ENCODE measurements at regions not wholly inside any gene's neighbourhood (a gene's known extent, or its start where the extent isn't known, plus 50 kb on each side); places are given as distances from the start of the nearest gene placed in this dataset.

DNA sequence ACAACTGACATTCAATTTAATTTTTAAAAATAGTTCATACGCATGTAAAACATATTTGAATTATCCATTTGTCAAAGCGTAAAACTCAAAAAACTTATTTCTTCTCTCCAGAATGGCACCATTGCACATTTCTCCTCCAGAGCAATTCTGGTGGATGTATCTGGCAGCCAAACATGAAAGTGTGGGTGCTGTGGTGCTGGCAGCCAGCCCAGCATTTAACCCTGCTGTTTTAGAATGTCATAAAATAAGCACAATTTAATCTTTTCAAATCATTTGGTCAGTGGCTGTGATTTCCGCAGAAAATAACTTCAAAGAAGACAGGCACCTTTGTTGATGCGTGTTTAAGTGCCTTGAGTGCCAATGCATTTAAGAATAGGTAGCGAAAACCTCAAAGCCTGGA lies 302.7 kb upstream of the MEOX2 start:
- no peak for DNase-seq

DNA sequence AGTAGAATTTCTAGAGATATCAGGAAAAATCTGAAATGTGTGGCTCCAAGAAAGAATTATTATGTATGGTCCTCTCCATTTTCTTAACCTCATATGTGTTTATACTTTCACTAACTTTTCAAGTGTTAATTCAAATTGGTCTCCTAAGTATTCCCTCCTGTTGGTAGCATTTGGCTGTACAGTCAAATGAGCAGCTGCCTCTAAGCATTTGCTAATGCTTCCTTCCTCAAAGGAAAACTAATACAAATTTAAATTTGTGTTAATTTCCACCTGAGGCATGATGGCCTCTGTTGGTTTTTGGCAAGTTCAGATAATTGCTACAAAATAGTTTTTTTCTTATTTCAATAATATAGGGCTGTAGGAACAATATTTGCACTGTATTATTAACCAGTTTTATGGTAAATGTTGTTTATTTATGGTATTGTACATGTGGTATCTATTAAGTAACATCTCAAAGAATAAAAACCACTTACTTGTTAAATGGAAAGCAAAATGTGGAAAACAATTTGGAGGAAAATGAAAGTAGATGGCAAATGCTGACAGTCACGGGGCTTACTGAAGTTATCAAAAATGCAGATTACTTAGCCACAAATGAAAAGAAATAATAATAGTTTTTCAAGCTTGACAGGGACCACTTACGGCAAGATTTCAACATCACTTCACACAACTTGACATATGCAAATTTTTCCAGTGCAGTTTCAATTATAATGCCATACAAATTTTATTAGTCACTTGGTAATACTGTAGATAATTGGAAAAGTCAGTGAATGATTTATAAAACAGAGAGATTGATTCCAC lies 299.3 kb upstream of the MEOX2 start:
- no peak for DNase-seq

DNA sequence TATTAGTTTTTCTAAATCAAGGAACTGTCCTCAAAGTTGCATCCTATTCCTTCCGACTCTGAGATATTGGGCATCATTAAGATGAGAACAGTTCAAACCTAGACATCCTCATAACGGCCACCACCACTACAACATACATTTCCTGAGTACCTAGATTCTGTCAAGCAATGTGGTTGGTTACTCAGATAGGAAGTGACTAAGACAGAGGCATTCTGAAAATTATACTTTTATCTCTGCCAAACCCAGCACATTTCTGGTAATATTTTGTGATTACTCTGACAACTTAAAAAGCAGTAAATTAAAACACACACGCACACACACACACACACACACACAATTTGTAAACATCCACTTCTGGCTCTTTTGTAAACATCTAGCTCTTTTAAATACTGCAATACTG lies 291.2 kb upstream of the MEOX2 start:
- no peak for DNase-seq

DNA sequence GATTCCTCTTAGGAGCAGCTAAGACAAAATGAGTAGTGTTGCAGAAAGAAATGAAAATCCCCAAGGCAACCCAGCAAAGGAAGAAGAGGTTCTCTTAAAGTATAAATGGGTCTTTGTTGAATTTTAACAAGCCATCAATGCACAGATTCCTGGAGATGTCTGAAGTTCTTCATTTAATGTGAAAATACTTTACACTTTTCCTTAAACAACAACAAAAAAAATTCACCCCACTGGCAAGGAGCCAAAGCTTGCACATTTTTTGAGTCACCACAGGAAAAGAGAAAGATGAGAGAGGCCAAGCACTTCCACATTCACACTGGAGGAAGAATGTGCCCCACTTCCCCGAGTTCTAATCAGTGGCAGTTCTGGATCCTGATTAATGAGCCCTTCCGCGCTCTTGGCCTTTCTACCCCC lies 286.4 kb upstream of the MEOX2 start:
- DNase-seq, result peak in 1 of 2 donors; percentile 11

DNA sequence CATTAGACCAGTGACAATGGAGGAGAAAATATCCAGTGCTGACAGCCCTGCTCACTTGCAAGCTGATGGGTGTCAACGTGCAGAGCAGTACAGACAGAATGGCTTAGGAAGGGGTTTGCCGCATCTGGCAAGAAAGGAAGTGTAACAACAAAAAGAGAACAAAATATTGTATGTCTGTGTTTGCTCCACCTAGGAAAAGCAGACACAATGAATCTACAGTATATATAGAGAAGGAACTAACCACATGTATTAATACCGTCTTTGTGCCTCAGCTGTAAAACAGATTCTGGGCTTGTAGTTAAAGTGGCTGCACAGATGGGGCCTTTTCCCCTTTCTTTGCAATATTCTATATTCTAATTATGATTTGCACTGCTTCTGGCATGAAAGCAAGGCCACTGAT lies 281.1 kb upstream of the MEOX2 start:
- no peak for DNase-seq

DNA sequence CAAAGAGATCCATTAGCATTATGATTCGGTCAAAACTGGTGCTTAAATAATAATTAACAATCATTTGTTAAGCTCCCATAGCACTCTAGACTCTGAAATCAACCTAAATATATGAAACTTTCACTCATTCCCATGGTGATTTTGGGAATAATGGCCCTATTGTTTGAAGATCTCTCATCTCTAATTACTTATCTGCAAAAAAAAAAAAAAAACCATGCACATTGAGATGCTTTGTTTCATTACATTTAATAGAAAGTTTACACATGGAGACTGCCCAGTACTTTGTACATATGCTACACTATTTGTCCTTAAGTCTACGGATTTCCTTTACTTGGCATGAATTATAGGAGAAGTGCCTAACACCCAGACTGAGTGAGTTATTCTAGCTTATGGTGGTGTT lies 280.6 kb upstream of the MEOX2 start:
- DNase-seq, result no peak

DNA sequence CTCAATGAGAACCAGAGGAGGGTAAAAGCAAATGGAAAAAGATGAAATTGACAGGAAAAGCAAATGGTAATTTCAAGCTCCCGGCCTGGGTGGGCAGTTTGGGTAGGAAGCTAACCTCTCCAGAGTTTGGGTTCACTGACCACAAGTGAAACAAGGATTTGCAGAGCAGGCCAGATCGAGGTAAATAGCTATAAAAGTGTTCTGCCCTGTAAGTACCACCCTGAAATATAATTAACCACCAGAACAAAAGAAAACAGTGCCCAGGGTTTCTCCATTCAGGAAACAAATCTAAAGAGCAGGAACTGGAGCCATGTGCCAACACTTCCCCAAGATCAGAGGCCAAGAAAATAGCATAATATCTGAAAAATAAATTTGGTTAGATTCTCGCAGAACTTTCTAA lies 276.7 kb upstream of the MEOX2 start:
- DNase-seq, result no peak

DNA sequence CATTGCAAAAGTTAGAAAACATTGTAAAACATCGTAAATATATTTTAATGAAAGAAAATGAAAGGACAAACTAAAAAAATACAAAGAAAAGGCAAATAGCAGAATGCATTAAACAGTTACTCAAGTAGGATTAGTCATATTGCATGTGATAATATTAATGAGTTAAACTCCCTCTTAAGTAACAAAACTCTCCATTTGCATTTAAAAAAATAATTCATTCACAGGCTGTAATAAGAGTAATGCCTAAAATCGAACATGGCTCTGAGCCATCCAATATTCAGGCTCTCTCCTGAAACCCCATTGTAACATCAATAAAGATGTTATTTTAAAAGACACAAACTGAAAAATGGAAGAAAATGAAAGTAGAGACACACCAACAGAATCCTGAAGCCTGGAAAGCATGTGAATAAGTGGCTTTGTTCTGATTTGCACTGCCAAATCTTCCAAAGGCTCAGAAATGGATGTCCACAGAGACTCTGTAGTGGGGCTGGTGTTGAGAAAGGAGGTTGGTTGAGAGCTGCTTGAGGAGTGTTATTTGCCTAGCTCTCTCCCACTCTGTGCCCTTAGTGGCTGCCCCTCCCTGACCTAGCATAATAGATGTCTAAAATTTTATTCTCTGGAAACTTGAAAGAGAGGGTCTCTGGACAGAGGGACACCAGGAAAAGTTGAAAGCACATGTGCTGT lies 268.3 kb upstream of the MEOX2 start:
- DNase-seq, result no peak

DNA sequence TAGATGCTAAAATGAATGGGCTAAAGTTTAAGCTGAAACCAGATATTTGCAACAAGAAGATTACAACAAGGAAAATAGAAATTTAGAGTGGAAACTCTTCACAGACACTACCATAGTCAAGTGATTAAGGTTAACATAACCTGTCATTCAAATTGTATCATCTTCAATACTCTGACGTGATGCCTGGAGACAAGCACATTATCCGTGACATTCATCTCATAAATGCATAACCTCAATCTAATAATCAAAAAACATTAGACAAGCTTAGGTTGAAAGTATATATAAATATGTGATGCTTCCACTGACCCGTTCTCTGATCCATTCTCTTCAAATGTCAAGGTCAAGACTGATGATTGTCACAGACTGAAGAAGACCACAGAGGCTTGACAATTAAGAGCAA lies 263.8 kb upstream of the MEOX2 start:
- no peak for DNase-seq

DNA sequence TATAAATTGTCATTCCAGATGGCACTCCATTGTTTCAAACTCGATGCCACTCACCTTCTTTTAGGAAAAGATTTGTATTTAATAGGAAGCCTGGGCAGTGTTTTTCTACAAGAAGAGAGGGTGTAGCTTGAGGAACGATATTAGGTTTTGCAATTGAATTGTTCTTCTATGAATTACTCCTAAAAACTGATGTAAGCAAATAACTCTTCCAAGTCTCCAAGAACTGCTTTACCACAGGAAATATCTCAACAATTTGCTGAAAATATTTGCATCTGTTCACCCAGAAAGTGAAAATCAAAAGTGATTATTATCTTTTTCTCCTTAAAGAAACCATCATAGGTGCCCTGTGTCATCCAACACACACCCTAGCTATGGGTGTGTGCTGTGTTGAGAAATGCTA lies 261.3 kb upstream of the MEOX2 start:
- no peak for DNase-seq

DNA sequence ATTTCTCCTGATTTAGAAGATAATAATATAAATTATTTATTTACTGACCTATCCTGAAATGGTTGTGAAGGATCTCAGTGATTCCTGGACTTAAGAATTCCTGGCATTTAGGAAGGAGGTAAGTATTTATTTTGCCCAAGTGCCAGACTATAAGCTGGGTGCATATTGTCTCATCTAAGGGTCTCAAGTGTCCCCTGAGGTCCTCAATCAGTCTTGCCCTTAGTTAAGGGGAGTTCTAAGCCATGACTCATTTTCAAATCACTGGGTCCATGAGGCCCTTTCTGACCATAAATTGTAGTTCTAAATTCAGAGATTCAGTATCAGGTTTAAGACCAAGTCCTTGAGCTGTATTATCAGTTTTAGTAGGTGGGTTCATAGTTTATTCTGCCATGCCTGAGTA lies 251.6 kb upstream of the MEOX2 start:
- no peak for DNase-seq

DNA sequence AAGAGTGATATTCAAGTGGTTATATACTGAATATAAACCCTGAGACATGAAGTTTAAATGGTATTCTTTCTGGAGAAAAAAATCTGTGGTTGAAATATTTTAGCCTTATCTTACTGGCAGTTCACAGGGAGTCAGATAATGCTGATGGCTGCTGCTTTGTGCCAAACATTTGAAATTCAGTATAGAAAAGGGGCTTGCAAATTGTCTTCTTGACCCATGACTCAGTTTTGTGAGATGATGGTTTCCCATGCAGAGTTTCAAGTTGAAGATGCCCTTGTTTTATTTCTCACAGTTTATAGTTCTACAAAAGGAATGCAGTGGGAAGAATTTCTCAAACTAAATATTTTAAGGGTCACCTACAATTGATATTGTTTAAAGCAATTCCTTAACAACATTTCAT lies 251.1 kb upstream of the MEOX2 start:
- DNase-seq, result no peak

DNA sequence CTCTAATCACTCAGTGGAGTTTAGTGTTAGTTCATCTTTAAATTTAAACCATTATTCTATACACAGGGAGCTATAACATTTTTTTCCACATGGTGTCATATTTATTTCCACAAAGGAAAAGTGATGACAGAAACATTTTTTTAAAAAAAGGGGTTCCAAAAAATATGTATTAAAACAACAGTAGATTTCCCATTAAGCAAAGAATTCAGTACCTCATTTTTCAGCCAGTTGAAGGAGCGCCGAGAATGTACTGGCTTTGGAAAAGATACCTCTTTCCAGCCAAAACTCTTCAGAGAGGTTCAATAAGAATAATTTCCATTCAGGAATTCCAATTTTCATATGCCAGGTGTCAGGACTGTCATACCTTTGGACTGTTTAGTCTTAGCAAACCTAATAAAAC lies 250.5 kb upstream of the MEOX2 start:
- DNase-seq, result no peak

DNA sequence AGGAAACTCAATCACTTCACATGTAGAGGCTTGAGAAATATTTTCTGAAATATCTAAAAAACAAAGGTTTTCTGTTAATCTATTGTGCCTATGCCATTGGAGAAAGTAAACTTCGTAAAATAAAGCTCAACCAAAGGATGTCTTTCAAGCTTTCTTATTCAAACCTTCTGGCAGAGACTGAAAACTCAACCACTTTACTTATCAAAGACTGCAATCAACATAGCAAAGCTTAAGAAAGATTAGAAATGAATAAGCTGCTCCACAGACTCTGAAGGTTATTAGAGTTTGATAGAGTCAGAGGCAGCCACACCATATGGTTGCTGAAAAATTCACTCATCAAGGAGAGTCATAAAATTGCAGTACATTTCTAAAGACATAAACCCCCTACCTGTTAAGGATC lies 245.8 kb upstream of the MEOX2 start:
- DNase-seq, result no peak

DNA sequence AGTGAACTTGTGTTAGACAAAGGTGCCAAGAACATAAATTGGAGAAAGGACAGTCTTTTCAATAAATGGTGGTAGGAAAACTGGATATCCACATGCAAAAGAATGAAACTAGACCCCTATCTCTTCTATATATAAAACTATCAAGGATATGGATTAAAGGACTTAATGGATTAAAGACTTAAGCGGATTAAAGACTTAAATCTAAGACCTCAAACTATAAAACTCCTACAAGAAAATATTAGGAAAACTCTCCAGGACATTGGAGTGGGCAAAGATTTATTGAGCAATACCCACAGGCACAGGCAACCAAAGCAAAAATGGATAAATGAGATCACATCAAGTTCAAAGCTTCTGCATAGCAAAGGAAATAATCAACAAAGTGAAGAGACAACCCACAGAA lies 242.9 kb upstream of the MEOX2 start:
- DNase-seq, result no peak

DNA sequence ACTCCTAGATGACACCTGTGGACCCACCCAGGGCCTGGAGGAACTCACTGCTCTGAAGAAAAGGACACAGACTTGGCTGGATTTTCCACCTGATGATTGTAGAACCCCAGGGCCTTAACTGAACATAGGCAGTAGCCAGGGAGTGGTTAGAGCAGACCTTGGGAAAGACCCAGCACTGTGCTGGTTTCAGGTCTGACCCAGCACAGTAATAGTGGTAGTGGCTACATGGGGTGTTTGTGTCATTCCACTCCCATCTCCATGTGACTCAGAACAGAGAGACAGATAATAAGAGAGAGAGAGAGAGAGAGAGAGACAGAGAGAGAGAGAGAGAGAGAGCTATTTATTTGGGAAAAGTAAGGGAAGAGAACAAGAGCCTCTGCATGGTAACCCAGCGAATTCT lies 239.1 kb upstream of the MEOX2 start:
- no peak for DNase-seq

DNA sequence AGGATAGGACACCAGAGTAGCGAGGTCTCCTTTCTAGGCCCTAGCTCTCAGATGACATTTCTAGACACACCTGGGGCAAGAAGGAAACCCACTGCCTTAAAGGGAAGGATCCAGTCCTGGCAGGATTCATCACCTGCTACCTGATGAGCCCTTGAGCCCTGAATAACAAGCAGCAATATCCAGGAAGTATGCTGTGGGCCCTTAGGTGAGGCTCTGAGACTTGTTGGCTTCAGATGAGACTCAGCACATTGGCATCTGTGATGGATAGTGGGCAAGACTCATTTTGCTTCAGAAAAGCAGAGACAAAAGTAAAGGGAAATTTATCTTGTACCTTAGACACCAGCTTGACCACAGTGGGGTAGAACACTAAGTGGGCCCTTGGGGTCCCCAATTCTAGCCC lies 238.4 kb upstream of the MEOX2 start:
- no peak for DNase-seq

DNA sequence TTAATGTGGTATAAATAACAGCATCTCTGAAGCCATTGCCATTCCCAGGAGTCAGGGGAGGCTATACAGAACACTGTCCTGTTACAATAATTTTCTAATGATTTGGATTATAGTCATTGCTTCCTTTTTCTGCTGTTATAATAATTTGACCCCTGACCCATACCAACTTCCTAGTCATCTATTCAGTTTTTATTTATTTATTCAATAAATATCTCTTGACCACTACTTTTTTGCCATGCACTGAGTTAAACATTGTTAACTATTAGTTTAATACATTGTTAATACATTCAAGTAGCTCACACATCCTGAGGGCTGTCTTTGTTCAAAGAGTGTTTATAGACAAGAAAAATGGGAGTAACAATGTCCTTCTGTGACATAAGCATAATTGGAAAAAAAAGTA lies 235.5 kb upstream of the MEOX2 start:
- no peak for DNase-seq

DNA sequence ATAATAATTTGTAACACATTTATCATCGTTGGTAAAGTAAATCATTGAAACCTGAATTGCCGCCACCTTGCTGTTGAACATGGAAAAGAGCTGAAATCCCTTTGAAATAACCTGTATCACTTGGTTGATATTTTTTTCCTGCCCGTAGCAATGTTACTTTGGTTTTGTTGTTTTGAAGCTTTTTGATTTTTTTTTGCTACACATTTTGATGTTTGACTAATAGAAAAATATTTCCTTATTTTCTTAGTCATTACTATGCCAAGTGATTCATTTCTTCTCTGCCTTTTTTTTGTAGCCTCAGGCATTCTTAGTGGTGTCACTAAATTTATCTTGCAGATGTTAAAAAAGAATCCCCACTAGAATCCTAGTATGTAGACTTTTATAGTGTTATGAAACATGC lies 235.1 kb upstream of the MEOX2 start:
- no peak for DNase-seq

DNA sequence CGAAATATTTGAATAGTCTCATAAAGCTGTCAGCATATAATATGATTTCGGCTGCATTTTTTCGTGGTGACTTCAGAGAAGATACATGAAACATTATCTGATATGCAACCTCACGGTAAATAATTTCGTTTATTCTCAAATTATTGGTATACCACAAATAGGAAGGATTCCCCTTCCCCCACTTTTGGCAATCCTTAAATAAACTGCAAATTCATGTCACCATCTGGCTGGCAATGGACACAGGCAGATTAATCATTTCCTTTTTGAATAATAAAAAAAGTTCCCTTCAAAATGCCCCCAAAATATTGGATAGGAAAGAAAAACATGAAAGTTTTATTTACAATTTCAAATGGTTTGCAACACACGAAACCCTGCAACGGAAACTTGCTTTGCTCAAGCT lies 234.5 kb upstream of the MEOX2 start:
- no peak for DNase-seq

DNA sequence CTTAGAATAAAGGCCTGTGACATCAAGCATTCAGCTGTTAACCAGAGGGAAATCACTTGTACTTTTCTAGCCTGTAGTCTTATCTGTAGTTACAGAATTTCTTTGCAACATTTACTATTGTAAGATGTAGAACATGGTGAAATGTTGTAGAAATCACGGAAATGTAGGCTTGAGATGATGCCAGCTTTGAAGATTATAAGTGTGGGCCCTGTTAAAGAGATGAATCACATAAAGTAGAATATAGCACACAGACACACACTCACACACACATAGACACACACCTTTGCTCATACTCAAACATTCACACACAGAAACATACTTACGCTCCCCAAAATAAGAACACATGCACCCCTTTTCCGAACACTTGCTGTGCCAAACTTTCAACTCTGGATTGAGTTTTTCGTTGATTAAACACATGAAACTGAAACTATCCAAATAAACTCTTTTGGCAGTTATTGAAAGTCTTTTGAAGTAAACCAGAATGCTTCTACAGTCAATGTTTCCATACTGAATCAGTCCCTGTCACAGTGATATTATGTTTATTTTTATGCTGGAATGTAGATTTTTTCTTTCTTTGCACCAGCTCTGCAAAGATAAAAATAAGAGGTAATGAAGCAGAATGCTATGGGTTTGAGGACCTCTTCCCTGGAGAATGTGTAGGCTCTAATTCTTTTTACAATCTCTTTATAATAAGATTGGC lies 230.3 kb upstream of the MEOX2 start:
- DNase-seq, result no peak

DNA sequence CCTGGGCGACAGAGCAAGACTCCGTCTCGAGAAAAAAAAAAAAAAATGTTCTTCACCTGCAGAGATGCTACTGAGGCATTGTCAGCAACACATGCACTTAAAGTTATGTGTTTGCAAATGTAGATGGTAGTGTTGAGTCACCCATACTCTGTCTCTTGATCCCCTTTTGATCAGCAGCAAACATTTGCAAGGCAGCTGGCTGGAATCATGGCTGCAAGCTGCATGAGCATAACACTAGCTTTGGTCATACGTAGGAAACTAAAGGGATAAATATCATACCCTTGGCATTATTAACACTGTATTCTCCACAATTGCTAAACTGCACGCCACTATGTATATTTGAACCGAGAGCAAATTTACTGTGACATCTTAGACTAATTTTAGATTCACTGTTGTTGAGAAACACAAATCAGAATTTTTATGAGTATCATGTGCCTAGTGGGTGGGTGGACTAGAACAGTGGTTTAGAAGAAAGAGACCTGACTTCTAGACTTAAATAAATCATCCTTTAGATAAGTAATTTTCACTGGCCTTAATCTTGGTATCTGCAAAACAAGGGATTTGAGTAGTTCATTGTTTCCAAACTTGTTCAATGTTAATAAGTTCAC lies 229.3 kb upstream of the MEOX2 start:
- DNase-seq, result no peak

DNA sequence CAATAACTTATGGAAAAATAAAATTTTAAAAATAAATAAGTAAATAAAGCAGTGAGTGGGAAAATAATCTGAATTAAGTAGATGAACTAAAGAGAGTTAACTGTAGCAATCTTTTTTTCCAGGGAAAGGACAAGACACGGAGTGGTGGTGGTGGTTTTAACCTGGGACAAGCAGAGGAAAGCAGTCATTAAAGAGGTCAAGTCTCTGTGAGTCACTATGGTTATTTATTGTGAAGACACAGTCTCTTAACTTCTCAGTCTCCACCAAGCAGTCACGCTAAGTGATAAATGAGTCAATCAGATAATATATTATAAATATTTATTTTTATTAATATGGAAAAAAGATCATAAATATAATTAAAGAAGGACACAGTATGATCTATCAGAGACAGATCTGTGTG lies 228.1 kb upstream of the MEOX2 start:
- DNase-seq, result no peak

DNA sequence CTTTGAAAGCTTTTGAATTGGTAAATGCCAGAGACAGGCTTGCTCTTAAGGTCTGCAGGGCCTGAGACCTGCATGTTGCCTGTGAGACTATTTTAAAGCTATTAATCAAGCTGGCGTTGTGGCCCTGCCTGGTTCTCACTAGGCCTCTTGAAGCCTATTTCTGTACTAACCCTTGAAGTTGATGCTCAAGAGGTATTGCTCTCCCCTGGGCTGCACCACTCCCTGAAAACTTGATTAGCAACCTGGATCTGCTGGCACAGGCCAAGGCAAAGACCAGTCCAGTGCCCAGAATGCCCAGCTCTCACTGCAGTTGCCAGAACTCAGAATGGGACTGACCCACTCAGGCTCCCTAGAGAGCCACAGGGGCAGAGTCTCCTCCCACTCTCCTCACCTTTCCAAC lies 220.0 kb upstream of the MEOX2 start:
- DNase-seq, result no peak
